NCI-H345 treated with DMSO at 0.1 percent for 48 hours (cell line): ENCODE measurements at regions not wholly inside any gene's neighbourhood (a gene's known extent, or its start where the extent isn't known, plus 50 kb on each side); places are given as distances from the start of the nearest gene placed in this dataset.

ENCODE experiments used
- DNase-seq: peaks from one replicate; lab custom pipeline; 2025; ENCODE audit not compliant: unreplicated experiment; lab: John Stamatoyannopoulos, UW

GRCh38 chr2:128781166-128781565, 462.5 kb upstream of the HS6ST1 start:
- DNase-seq = no peak

- DNase-seq = no peak
These were observed 463.1 kb upstream of the HS6ST1 start for GRCh38 chr2:128781585-128782385.

- DNase-seq = no peak
These were observed 463.9 kb upstream of the HS6ST1 start for GRCh38 chr2:128782411-128783192.

GRCh38 chr2:128783193-128783671, 464.6 kb upstream of the HS6ST1 start:
- no peak for DNase-seq

- no peak for DNase-seq
These were observed 465.2 kb upstream of the HS6ST1 start for GRCh38 chr2:128783896-128784295.

- no peak for DNase-seq
These were observed 466.1 kb upstream of the HS6ST1 start for GRCh38 chr2:128784626-128785306.

GRCh38 chr2:128786316-128786715, 467.6 kb upstream of the HS6ST1 start:
- no peak for DNase-seq

GRCh38 chr2:128786741-128787478, 468.2 kb upstream of the HS6ST1 start:
- no peak for DNase-seq

GRCh38 chr2:128787616-128788015, 468.9 kb upstream of the HS6ST1 start:
- DNase-seq = no peak

GRCh38 chr2:128788636-128789220, 470.1 kb upstream of the HS6ST1 start:
- DNase-seq = no peak

- DNase-seq = no peak
These were observed 470.6 kb upstream of the HS6ST1 start for GRCh38 chr2:128789221-128789620.

- no peak for DNase-seq
These were observed 471.2 kb upstream of the HS6ST1 start for GRCh38 chr2:128789776-128790455.

- no peak for DNase-seq
These were observed 471.9 kb upstream of the HS6ST1 start for GRCh38 chr2:128790541-128791001.

- DNase-seq = no peak
These were observed 472.7 kb upstream of the HS6ST1 start for GRCh38 chr2:128791120-128791984.

- no peak for DNase-seq
These were observed 473.3 kb upstream of the HS6ST1 start for GRCh38 chr2:128791985-128792320.

- DNase-seq = no peak
These were observed 473.9 kb upstream of the HS6ST1 start for GRCh38 chr2:128792476-128793054.

GRCh38 chr2:128793404-128793803, 474.7 kb upstream of the HS6ST1 start:
- no peak for DNase-seq

GRCh38 chr2:128794285-128794684, 475.6 kb upstream of the HS6ST1 start:
- DNase-seq = no peak

- DNase-seq = no peak
These were observed 477.7 kb upstream of the HS6ST1 start for GRCh38 chr2:128796321-128796720.
